ENCODE measurements at regions not wholly inside any gene's neighbourhood (a gene's known extent, or its start where the extent isn't known, plus 50 kb on each side); places are given as distances from the start of the nearest gene placed in this dataset.
A peak's percentile ranks its signal among the peaks of the same experiment; 100 is the strongest.

DNA sequence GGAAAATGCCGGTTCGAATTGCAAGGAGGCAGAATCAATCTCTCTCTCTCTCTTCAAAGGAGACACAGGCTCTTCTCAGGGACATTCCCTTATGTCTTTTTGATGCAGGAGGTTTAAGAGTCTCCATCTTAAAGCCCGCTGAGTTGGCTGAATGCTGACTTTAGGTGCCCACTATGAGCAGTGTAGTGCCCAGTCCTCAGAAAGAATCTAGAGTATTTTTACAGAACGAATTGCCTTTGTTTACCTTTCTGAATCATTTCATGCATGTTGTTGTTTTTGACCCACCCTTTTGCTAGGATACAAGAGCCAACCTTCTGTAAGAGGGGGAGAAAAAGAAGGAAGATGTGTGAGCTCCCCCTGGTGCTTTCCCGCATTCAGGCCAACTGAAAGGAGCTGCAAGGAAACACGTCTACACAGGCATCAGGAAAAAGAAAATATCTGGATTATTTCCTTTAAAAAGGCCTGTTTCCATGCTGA lies 193.5 kb upstream of the TCF4 start:
- Histone ChIP-seq H3K36me3 (replicated peaks; ENCODE audit: insufficient read depth, low read length) (no peaks in the 10 kb centered on the region), H3K4me2 (ENCODE audit: low read depth, low read length) (no peak overlapping the region), H3K9ac (ENCODE audit: low read length) (no peak overlapping the region), H4K20me1 (ENCODE audit: insufficient read depth, low read length) (no peaks in the 10 kb centered on the region), H3K27ac (ENCODE audit: low read length) (no peak overlapping the region), H3K9me3 (replicated peaks; ENCODE audit: insufficient read depth, low read length) (no peaks in the 10 kb centered on the region), H2AFZ (ENCODE audit: low read length) (no peak overlapping the region), H3K4me1 (ENCODE audit: low read length) (no peaks in the 10 kb centered on the region), H3K27me3 (replicated peaks; ENCODE audit: insufficient read depth, low read length) (no peaks in the 10 kb centered on the region), H3K4me3 (ENCODE audit: low read length) (no peak overlapping the region), H3K9me2 (replicated peaks; ENCODE audit: insufficient read depth, low read length) (no peaks in the 10 kb centered on the region), H3F3A (ENCODE audit: insufficient read depth, low read length) (no peaks in the 10 kb centered on the region), H3K79me2 (ENCODE audit: low read length) (no peaks in the 10 kb centered on the region)
- DNase-seq = no peak
- TF ChIP-seq EZH2 (optimal IDR thresholded peaks at IDR 0.05; ENCODE audit: low read depth, low read length) (no peak), EZH2phosphoT487 (IDR thresholded peaks at IDR 0.05; ENCODE audit: low read length) (no peak)
- TF ChIP-seq, protein P1, sequence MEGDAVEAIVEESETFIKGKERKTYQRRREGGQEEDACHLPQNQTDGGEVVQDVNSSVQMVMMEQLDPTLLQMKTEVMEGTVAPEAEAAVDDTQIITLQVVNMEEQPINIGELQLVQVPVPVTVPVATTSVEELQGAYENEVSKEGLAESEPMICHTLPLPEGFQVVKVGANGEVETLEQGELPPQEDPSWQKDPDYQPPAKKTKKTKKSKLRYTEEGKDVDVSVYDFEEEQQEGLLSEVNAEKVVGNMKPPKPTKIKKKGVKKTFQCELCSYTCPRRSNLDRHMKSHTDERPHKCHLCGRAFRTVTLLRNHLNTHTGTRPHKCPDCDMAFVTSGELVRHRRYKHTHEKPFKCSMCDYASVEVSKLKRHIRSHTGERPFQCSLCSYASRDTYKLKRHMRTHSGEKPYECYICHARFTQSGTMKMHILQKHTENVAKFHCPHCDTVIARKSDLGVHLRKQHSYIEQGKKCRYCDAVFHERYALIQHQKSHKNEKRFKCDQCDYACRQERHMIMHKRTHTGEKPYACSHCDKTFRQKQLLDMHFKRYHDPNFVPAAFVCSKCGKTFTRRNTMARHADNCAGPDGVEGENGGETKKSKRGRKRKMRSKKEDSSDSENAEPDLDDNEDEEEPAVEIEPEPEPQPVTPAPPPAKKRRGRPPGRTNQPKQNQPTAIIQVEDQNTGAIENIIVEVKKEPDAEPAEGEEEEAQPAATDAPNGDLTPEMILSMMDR (IDR thresholded peaks at IDR 0.05; ENCODE audit: low read length) = peak; percentile 12; the same call in 1 of the 2 replicates

DNA sequence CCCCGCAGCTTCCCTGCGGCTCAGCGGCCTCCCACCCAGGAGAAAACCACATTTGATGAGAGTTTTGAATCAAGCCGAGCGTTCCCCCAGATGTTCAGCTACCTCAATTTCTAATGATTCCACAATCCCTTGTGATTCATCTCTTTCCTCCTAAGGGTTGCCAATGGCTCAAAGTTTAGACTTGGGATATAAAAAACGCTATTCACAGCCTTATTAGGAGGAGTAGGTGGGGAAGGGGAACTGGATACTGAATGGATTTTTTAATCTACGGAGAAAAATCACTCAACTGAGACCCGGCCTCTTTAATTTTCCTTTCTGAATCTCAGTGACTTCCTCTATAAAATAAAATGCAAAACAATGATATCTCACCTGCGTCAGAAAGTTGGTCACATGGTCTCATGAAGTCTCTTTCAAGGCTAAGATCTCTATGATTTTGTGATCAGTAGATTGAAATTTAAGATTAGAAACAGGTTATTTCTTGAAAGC lies 192.6 kb upstream of the TCF4 start:
- Histone ChIP-seq H2AFZ (ENCODE audit: low read length) (no peak overlapping the region), H3K4me1 (ENCODE audit: low read length) (no peaks in the 10 kb centered on the region), H4K20me1 (ENCODE audit: insufficient read depth, low read length) (no peaks in the 10 kb centered on the region), H3K9me3 (replicated peaks; ENCODE audit: insufficient read depth, low read length) (no peaks in the 10 kb centered on the region), H3K9me2 (replicated peaks; ENCODE audit: insufficient read depth, low read length) (no peaks in the 10 kb centered on the region), H3K4me3 (ENCODE audit: low read length) (no peak overlapping the region), H3K4me2 (ENCODE audit: low read depth, low read length) (no peak overlapping the region), H3K27ac (ENCODE audit: low read length) (no peak overlapping the region), H3K27me3 (replicated peaks; ENCODE audit: insufficient read depth, low read length) (no peaks in the 10 kb centered on the region), H3K36me3 (replicated peaks; ENCODE audit: insufficient read depth, low read length) (no peaks in the 10 kb centered on the region), H3K79me2 (ENCODE audit: low read length) (no peaks in the 10 kb centered on the region), H3F3A (ENCODE audit: insufficient read depth, low read length) (no peaks in the 10 kb centered on the region), H3K9ac (ENCODE audit: low read length) (no peak overlapping the region)
- no peak for DNase-seq
- TF ChIP-seq, protein P1 (IDR thresholded peaks at IDR 0.05; ENCODE audit: low read length) = no peak
- TF ChIP-seq EZH2phosphoT487 (IDR thresholded peaks at IDR 0.05; ENCODE audit: low read length) (no peak), EZH2 (optimal IDR thresholded peaks at IDR 0.05; ENCODE audit: low read depth, low read length) (no peak)

DNA sequence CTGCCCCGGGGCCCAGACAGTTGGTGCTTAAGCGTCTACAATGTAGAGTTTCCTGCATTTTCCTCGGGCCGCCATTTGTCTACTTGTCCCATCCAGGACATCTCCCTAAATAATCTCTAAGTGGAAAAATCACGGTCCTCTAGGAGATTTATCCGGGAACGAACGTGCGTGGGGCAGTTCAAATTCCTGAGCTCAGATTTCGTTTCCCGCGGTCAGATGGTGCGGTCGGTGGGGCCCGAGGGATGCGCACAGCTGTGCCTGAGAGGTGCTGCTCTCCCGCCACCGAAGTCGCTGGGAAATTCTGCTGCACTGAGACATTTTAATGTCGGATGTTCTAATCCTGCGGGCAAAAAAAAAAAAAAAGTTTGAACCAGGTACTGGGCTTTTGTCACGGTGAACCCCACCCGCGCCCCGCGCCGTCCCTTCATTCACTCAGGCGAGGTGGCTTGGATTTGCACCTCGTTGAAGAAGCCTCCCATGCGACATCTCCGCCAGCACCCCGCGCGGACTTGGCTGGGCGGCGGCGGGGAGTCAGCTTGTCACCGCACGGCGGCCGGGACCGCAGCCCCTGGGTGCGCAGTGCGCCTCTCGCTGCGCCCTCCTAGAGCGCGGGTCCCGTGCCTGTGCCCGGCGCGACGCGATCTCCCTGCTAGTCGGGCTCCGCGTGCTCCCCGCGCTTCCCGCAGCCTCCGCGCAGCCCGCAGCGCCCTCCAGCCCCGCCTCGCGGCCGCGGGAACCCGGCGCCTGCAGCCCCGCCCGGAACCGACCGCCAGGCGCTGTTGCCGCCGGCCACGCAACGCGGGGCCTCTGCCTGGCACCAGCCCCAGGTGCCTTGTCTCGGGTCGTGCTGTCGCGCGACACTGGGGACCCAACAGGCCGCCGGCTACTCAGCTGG lies 191.9 kb upstream of the TCF4 start:
- Histone ChIP-seq H4K20me1 (ENCODE audit: insufficient read depth, low read length) (no peaks in the 10 kb centered on the region), H3K27ac (ENCODE audit: low read length) (no peak overlapping the region), H3K4me2 (ENCODE audit: low read depth, low read length) (peak overlapping the region; percentile 65), H3K9me3 (replicated peaks; ENCODE audit: insufficient read depth, low read length) (no peaks in the 10 kb centered on the region), H3F3A (ENCODE audit: insufficient read depth, low read length) (no peaks in the 10 kb centered on the region), H3K36me3 (replicated peaks; ENCODE audit: insufficient read depth, low read length) (no peaks in the 10 kb centered on the region), H3K27me3 (replicated peaks; ENCODE audit: insufficient read depth, low read length) (no peaks in the 10 kb centered on the region), H3K4me3 (ENCODE audit: low read length) (peak overlapping the region; percentile 69), H2AFZ (ENCODE audit: low read length) (peak overlapping the region; percentile 48), H3K79me2 (ENCODE audit: low read length) (no peaks in the 10 kb centered on the region), H3K4me1 (ENCODE audit: low read length) (no peaks in the 10 kb centered on the region), H3K9ac (ENCODE audit: low read length) (peak overlapping the region; percentile 32; the same call in 1 of the 2 replicates), H3K9me2 (replicated peaks; ENCODE audit: insufficient read depth, low read length) (no peaks in the 10 kb centered on the region)
- DNase-seq = no peak
- no peak for TF ChIP-seq EZH2 (optimal IDR thresholded peaks at IDR 0.05; ENCODE audit: low read depth, low read length)

Data from MM.1S (cell line).